ENCODE measurements at regions not wholly inside any gene's neighbourhood (a gene's known extent, or its start where the extent isn't known, plus 50 kb on each side); places are given as distances from the start of the nearest gene placed in this dataset.

DNA sequence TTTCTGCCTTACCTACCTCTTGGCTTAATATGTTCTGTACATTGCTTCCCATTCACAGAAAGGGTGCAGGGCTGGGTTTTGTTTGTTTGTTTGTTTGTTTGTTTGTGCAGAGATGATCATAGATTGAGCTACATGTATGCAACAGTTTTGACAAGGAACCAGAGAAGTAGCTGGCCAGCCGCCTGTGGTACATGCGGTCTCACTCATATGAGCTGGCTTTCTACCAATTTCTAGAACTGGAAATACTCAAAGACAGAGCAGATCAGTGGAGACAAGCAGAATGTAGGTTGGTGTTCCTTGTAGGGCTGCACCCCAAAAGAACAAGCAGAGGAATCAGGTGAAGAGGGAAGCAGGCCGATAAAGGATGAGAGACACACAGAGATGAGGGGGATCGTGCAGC is 502.7 kb downstream of the SOX2 start:
- Histone ChIP-seq H3K27ac (no peak overlapping the region), H3K4me1 (replicated peaks) (no peaks in the 10 kb centered on the region), H3K4me3 (no peak overlapping the region), H3K36me3 (no peaks in the 10 kb centered on the region), H3K27me3 (replicated peaks; ENCODE audit: insufficient read depth) (no peaks in the 10 kb centered on the region), H3K9me3 (no peaks in the 10 kb centered on the region)
- intact Hi-C loops (cut with DNase I), result no loop called here
- DNase-seq (ENCODE audit: low spot score), result no peak
- WGBS, result 58% methylated on average over 4 of the region's 4 CpGs
- TF ChIP-seq, protein P1, sequence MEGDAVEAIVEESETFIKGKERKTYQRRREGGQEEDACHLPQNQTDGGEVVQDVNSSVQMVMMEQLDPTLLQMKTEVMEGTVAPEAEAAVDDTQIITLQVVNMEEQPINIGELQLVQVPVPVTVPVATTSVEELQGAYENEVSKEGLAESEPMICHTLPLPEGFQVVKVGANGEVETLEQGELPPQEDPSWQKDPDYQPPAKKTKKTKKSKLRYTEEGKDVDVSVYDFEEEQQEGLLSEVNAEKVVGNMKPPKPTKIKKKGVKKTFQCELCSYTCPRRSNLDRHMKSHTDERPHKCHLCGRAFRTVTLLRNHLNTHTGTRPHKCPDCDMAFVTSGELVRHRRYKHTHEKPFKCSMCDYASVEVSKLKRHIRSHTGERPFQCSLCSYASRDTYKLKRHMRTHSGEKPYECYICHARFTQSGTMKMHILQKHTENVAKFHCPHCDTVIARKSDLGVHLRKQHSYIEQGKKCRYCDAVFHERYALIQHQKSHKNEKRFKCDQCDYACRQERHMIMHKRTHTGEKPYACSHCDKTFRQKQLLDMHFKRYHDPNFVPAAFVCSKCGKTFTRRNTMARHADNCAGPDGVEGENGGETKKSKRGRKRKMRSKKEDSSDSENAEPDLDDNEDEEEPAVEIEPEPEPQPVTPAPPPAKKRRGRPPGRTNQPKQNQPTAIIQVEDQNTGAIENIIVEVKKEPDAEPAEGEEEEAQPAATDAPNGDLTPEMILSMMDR (IDR thresholded peaks at IDR 0.05), result no peak
- no peak for TF ChIP-seq POLR2AphosphoS5 (IDR thresholded peaks at IDR 0.05)
- no peak for TF ChIP-seq POLR2A (IDR thresholded peaks at IDR 0.05)

DNA sequence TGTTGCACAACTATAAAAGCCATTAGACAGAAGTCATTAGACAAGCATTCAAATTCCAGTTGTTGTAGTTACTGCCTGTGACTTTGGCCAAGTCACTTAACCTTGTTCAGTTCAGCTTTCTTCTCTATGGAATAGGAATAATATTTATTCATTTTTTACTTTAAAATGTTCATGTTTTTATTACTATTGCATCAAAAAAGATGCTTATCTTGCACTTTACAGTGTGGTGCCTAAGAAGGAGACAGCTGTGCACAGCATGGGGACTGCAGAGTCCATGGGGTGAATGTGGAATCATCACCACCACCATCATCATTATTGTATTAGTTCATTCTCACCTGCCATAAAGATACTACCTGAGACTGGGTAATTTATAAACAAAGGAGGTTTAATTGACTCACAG is 504.2 kb downstream of the SOX2 start:
- Histone ChIP-seq H3K27ac (no peak overlapping the region), H3K9me3 (no peaks in the 10 kb centered on the region), H3K36me3 (no peaks in the 10 kb centered on the region), H3K4me3 (no peak overlapping the region), H3K27me3 (replicated peaks; ENCODE audit: insufficient read depth) (no peaks in the 10 kb centered on the region), H3K4me1 (replicated peaks) (no peaks in the 10 kb centered on the region)
- TF ChIP-seq, protein P1 (IDR thresholded peaks at IDR 0.05), result no peak
- no peak for TF ChIP-seq POLR2A (IDR thresholded peaks at IDR 0.05)
- TF ChIP-seq POLR2AphosphoS5 (IDR thresholded peaks at IDR 0.05), result no peak
- DNase-seq (ENCODE audit: low spot score), result no peak
- intact Hi-C loops (cut with DNase I), result no loop called here

DNA sequence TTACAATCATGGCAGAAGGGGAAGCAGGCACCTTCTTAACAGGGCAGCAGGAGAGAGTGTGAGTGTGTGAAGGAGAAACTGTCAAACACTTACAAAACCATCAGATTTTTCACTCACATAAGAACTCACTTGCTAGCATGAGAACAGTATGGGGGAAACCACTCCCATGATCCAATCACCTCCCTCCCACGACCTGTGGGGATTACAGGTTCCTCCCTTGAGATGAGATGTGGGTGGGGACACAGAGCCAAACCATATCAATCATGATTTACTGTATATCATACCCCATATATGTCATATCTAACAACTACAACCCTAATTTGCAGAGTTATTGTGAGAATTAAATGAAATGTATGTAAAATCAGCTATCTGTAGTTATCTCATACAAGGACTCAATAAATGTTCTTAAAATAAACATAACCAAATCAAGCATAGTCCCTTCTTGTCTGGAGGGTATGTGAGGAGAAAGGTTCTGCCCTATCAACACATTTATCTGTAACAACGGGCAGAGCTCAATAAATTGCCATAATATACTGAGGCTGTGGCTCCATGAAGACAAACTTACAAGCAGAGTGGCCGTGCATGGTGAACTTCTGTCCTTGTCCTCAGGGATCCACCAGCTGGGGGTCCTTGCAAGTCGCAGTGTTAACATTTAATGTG is 504.7 kb downstream of the SOX2 start:
- Histone ChIP-seq H3K27ac (no peak overlapping the region), H3K9me3 (no peaks in the 10 kb centered on the region), H3K27me3 (replicated peaks; ENCODE audit: insufficient read depth) (no peaks in the 10 kb centered on the region), H3K36me3 (no peaks in the 10 kb centered on the region), H3K4me1 (replicated peaks) (no peaks in the 10 kb centered on the region), H3K4me3 (no peak overlapping the region)
- intact Hi-C loops (cut with DNase I), result no loop called here
- no peak for DNase-seq (ENCODE audit: low spot score)
- TF ChIP-seq, protein P1 (IDR thresholded peaks at IDR 0.05), result no peak
- TF ChIP-seq POLR2A (IDR thresholded peaks at IDR 0.05) (no peak), POLR2AphosphoS5 (IDR thresholded peaks at IDR 0.05) (no peak)
- WGBS, result 36% methylated on average over 4 of the region's 4 CpGs

DNA sequence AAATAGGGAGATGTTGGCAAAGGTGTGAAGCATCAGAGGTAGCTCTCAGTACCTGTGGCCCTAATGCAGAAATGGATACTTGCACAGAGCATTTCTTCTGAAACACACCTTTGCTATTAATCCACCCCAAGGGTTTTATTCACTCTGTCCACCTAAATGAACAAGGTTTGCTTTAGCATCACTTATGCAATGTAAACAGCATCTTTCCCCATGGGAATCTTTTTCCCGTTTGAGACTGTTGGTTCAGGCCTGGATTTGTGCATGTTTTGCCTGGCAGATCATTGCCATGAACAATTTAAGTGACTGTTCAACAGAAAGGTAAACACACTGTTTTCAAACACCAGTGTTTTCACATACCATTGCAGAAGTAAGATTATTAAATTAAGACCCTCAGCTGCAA is 508.3 kb downstream of the SOX2 start:
- no peaks in the 10 kb centered on the region for H3K27me3 ChIP-seq (replicated peaks; ENCODE audit: insufficient read depth)
- no peak for DNase-seq (ENCODE audit: low spot score)
- no peaks in the 10 kb centered on the region for H3K36me3 ChIP-seq
- no peak overlapping the region for H3K4me3 ChIP-seq
- no peaks in the 10 kb centered on the region for H3K9me3 ChIP-seq
- TF ChIP-seq POLR2AphosphoS5 (IDR thresholded peaks at IDR 0.05), result no peak
- TF ChIP-seq, protein P1 (IDR thresholded peaks at IDR 0.05), result no peak
- TF ChIP-seq POLR2A (IDR thresholded peaks at IDR 0.05), result no peak
- intact Hi-C loops (cut with DNase I), result no loop called here
- H3K27ac ChIP-seq, result no peak overlapping the region
- WGBS, result 34% methylated on average over 1 of the region's 1 CpG
- no peaks in the 10 kb centered on the region for H3K4me1 ChIP-seq (replicated peaks)

DNA sequence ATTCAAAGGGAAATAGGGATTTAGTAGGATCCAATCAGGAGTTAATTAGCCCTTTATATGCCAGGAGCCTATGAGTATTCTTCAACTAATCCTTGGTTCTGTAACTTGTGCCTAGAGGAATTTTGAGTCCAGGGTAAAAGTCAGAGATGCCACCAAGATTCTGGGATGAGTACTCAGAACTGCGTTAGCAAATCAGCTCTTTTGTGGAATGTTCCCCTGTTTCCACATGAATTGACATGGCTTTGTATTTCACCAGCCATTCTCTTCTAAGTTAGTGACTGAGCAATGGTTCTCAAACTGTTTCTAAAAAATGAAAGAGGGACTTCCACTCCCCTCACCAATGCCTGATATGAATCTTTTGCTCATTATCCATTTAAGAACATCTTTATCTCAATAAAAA is 508.7 kb downstream of the SOX2 start:
- intact Hi-C loops (cut with DNase I), result no loop called here
- 90% methylated on average over 1 of the region's 1 CpG for WGBS
- Histone ChIP-seq H3K27me3 (replicated peaks; ENCODE audit: insufficient read depth) (no peaks in the 10 kb centered on the region), H3K4me1 (replicated peaks) (no peaks in the 10 kb centered on the region), H3K27ac (no peak overlapping the region), H3K4me3 (no peak overlapping the region), H3K9me3 (no peaks in the 10 kb centered on the region), H3K36me3 (no peaks in the 10 kb centered on the region)
- no peak for DNase-seq (ENCODE audit: low spot score)
- TF ChIP-seq, protein P1 (IDR thresholded peaks at IDR 0.05), result no peak
- no peak for TF ChIP-seq POLR2A (IDR thresholded peaks at IDR 0.05)

All from prostate gland (tissue), 2 donors.